VCaP (cell line): ENCODE measurements at regions not wholly inside any gene's neighbourhood (a gene's known extent, or its start where the extent isn't known, plus 50 kb on each side); places are given as distances from the start of the nearest gene placed in this dataset.
A peak's percentile ranks its signal among the peaks of the same experiment; 100 is the strongest.

ENCODE experiments used
- H3K27ac ChIP-seq: fragments of 450-650 bp; 2 replicates; pipeline ENCODE4 v1.5.1; 2017
- TF ChIP-seq, protein P1 (sequence below): fragments of 450-650 bp; conservative IDR thresholded peaks from 2 replicates; pipeline ENCODE4 v1.5.1; 2017; ENCODE audit warnings: mild to moderate bottlenecking, moderate library complexity

- TF ChIP-seq, protein P1, sequence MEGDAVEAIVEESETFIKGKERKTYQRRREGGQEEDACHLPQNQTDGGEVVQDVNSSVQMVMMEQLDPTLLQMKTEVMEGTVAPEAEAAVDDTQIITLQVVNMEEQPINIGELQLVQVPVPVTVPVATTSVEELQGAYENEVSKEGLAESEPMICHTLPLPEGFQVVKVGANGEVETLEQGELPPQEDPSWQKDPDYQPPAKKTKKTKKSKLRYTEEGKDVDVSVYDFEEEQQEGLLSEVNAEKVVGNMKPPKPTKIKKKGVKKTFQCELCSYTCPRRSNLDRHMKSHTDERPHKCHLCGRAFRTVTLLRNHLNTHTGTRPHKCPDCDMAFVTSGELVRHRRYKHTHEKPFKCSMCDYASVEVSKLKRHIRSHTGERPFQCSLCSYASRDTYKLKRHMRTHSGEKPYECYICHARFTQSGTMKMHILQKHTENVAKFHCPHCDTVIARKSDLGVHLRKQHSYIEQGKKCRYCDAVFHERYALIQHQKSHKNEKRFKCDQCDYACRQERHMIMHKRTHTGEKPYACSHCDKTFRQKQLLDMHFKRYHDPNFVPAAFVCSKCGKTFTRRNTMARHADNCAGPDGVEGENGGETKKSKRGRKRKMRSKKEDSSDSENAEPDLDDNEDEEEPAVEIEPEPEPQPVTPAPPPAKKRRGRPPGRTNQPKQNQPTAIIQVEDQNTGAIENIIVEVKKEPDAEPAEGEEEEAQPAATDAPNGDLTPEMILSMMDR, result no peak
- H3K27ac ChIP-seq, result no peak overlapping the region
These were observed 273.5 kb downstream of the COL12A1 start for GRCh38 chr6:74932232-74932888.

DNA sequence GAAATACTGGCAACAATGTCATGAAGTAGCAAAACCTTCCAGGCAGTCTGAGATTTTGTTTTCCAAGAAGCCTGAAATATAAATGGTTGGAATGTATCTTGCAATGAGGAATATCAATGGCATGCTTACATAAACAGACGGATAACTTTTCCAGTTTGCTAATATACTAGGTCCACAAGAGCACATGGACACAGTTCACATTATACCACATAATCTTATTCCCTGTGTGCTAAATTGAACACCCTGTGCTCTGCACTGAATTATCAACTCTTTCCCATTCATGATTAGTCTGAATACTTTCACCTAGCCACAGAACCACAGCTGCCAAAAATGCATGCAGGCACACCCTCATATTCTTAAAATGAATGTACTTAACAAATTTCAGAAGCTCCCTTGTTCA is 274.3 kb downstream of the COL12A1 start:
- TF ChIP-seq, protein P1, result no peak
- H3K27ac ChIP-seq, result no peak overlapping the region

- TF ChIP-seq, protein P1, result no peak
- H3K27ac ChIP-seq, result peak overlapping the region; percentile 21; the same call in 1 of the 2 replicates
These were observed 277.6 kb downstream of the COL12A1 start for GRCh38 chr6:74928203-74928602.

GRCh38 chr6:74927299-74927698 is 278.6 kb downstream of the COL12A1 start:
- TF ChIP-seq, protein P1, result no peak

DNA sequence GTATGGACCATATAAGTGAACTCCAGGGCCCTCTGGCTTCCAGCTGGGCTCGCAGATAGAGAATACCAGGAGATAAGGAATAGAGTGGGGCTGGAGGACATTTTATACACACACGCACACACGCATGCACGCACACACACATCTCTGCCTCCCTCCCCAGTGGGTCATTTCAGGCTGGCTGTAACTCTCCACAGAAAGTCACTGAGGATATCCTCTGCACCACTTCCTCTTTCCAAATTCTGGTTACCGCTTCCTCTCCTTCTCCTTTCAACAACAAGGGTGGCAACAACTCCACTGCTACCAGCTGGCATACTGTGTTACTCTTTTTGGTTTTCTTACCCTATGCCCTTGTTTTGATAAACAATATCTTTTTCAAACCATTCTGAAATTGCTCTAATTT is 280.2 kb downstream of the COL12A1 start:
- no peak overlapping the region for H3K27ac ChIP-seq
- TF ChIP-seq, protein P1, result no peak

More at GRCh38 chr6:74927299-74927698, 278.6 kb downstream of the COL12A1 start:
- no peak overlapping the region for H3K27ac ChIP-seq

DNA sequence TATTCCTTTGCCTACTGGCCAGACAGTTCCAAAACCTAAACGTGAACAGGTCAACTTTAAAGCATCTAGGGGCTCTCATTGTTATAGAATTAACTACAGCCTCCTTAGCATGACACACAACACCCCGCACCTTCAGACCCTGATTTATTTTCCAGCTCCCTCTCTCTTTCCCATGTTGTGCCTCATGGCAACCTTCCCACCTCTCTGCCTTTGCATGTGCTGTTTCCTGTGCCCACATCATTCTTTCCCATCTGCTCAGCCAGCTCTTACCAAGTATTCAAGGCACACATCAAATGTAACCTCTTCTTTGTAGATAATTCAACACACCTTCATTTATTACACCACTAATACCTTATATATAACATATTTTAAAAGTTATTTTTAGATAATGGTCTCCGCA is 291.0 kb downstream of the COL12A1 start:
- TF ChIP-seq, protein P1, result no peak
- no peak overlapping the region for H3K27ac ChIP-seq

DNA sequence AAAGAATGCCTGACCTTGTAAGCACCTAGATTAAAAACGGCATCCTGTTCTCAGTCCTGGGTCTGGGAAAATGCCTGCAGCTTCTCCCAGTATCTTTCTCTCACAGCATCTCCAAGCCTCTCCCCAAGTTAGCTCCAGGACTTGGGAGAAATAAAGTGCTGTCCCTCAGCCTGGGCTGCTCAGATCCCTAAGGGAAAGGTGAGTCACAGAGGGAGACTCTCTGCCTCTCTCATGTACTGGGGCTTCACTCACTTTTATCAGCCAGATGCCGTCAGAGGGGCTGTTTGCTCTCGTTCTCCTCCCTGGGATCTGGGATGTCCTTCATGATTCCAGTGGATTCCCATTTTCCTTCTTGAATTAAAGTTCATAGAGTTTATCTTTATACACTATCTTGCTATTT is 293.6 kb downstream of the COL12A1 start:
- no peak overlapping the region for H3K27ac ChIP-seq
- TF ChIP-seq, protein P1, result no peak
